DND-41 (cell line): ENCODE measurements at regions not wholly inside any gene's neighbourhood (a gene's known extent, or its start where the extent isn't known, plus 50 kb on each side); places are given as distances from the start of the nearest gene placed in this dataset.

Experiments
- CTCF ChIP-seq: IDR thresholded peaks from 2 replicates; pipeline ENCODE4 v1.5.1; 2012; ENCODE audit warnings: borderline replicate concordance, low read length, moderate library complexity, mild to moderate bottlenecking; ENCODE audit not compliant: poor library complexity, severe bottlenecking; ENCODE audit errors: extremely low read depth
- EZH2 ChIP-seq: IDR thresholded peaks from 3 replicates; pipeline ENCODE4 v1.6.1; 2012; ENCODE audit warnings: borderline replicate concordance, low read depth, mild to moderate bottlenecking, moderate library complexity, low read length, inconsistent platforms; ENCODE audit not compliant: severe bottlenecking

DNA sequence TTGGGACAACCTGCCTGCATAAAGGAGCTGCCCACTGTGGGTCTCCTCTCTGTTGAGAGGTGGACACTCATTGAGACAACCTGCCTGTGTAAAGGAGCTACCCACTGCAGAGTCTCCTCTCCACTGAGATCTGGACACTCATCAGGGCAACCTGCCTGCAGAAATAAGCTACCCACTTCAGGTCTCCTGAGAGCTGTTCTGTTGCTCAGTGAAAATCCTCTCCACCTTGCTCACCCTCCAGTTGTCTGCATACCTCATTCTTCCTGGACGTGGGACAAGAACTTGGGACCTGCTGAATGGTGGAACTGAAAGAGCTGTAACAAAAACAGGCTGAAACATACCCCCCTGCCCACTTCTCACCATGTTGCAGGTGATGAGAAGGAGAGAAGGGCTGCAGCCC, 59.9 kb upstream of the CDKN2AIP start:
- TF ChIP-seq EZH2, result no peak
- no peak for TF ChIP-seq CTCF
